Esophagus muscularis mucosa (tissue), 4 donors: ENCODE measurements at regions not wholly inside any gene's neighbourhood (a gene's known extent, or its start where the extent isn't known, plus 50 kb on each side); places are given as distances from the start of the nearest gene placed in this dataset.

Experiments
- DNase-seq: peaks from one replicate; pipeline ENCODE4 v3.0.0-alpha.2; 2017; ENCODE audit errors: extremely low spot score
- H3K27ac ChIP-seq, 4 donors: fragments of 200-600 bp; sonication (generic); replicated peaks in 1 of 4; 1 replicate in 3 of 4; 2 replicates in 1 of 4; pipeline ENCODE4 v1.5.1; 2016 to 2019; ENCODE audit warnings: mild to moderate bottlenecking in 1 of 4
- H3K27me3 ChIP-seq, 4 donors: fragments of 200-600 bp; sonication (generic); one replicate each; pipeline versions ENCODE4 v1.5.1 to v1.6.0; 2016 to 2019
- H3K36me3 ChIP-seq, 4 donors: fragments of 200-600 bp; sonication (generic); one replicate each; pipeline ENCODE4 v1.5.1; 2016 to 2019
- H3K4me1 ChIP-seq, 4 donors: fragments of 200-600 bp; sonication (generic); one replicate each; pipeline ENCODE4 v1.5.1; 2016 to 2019
- H3K4me3 ChIP-seq, 4 donors: fragments of 200-600 bp; sonication (generic); 1 replicate in 2 of 4; 2 replicates in 2 of 4; pipeline ENCODE4 v1.5.1; 2016 to 2019; ENCODE audit warnings: mild to moderate bottlenecking in 4 of 4, moderate library complexity in 1 of 4
- H3K9me3 ChIP-seq, 4 donors: fragments of 200-600 bp; sonication (generic); 1 replicate in 3 of 4; 2 replicates in 1 of 4; pipeline ENCODE4 v1.5.1; 2016 to 2019
- EP300 ChIP-seq: sonication (generic); formaldehyde crosslinking; IDR thresholded peaks from one replicate; pipeline ENCODE4 v1.6.1; 2017; ENCODE audit warnings: antibody characterized with exemption
- POLR2A ChIP-seq: fragments of 450-650 bp; IDR thresholded peaks from one replicate; pipeline ENCODE4 v1.6.1; 2017; ENCODE audit warnings: antibody characterized with exemption, moderate library complexity, mild to moderate bottlenecking, low read depth
- POLR2AphosphoS5 ChIP-seq, 2 donors: sonication (generic); formaldehyde crosslinking; IDR thresholded peaks; one replicate each; pipeline ENCODE4 v1.6.1; 2017; ENCODE audit warnings: antibody characterized with exemption in 2 of 2
- WGBS: methylation state at CpG from one replicate; pipeline ENCODE4 v1.1.5; 2018; 5-methylcytosine and 5-hydroxymethylcytosine counted together
- intact Hi-C: fragments of 100-400 bp; cut with DNase I; formaldehyde crosslinking; loops from one replicate; pipeline ENCODE4 v1.15.1; 2023
- TF ChIP-seq, protein P1 (sequence below), 3 experiments: fragments of 200-600 bp in 2 of 3; fragments of 450-650 bp in 1 of 3; sonication (generic) in 2 of 3; IDR thresholded peaks; one replicate each; pipeline ENCODE4 v1.5.1; 2017 to 2019; ENCODE audit warnings: antibody characterized with exemption in 3 of 3, mild to moderate bottlenecking in 2 of 3, moderate library complexity in 1 of 3

DNA sequence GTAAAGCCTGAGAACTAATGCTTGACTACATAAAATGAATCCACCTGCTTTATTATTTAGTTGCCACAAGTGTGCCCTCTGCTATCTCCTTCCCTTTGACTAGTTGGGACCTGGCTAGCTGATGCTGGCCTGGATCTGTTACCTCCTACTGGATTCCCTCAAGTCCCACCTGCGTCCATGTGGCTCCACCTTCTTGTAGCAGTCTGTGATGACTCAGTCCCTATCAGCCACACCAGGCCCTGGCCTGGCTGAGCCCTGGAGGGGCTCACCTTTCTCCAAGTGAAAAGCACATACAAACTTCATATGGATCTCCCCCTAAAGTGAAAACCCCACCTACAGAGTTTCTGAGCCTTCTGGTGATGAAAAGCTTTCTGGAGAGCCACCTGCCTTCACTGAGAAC is 611.4 kb downstream of the SEMA5A start:
- H3K9me3 ChIP-seq: peaks cover 0 to 5% (median 2%) of the 10 kb centered on the region in 4 donors
- H3K27ac ChIP-seq: no peak overlapping the region
- intact Hi-C loops: no loop called here
- no peaks in the 10 kb centered on the region for H3K4me1 ChIP-seq
- H3K27me3 ChIP-seq: no peaks in the 10 kb centered on the region
- DNase-seq: no peak
- TF ChIP-seq EP300 (no peak), POLR2A (no peak), POLR2AphosphoS5 (IDR thresholded peaks at IDR 0.05) (no peak)
- TF ChIP-seq, protein P1, sequence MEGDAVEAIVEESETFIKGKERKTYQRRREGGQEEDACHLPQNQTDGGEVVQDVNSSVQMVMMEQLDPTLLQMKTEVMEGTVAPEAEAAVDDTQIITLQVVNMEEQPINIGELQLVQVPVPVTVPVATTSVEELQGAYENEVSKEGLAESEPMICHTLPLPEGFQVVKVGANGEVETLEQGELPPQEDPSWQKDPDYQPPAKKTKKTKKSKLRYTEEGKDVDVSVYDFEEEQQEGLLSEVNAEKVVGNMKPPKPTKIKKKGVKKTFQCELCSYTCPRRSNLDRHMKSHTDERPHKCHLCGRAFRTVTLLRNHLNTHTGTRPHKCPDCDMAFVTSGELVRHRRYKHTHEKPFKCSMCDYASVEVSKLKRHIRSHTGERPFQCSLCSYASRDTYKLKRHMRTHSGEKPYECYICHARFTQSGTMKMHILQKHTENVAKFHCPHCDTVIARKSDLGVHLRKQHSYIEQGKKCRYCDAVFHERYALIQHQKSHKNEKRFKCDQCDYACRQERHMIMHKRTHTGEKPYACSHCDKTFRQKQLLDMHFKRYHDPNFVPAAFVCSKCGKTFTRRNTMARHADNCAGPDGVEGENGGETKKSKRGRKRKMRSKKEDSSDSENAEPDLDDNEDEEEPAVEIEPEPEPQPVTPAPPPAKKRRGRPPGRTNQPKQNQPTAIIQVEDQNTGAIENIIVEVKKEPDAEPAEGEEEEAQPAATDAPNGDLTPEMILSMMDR (IDR thresholded peaks at IDR 0.05): no peak
- no peak overlapping the region for H3K4me3 ChIP-seq
- no peaks in the 10 kb centered on the region for H3K36me3 ChIP-seq
- WGBS: 80% methylated on average over 1 of the region's 1 CpG

DNA sequence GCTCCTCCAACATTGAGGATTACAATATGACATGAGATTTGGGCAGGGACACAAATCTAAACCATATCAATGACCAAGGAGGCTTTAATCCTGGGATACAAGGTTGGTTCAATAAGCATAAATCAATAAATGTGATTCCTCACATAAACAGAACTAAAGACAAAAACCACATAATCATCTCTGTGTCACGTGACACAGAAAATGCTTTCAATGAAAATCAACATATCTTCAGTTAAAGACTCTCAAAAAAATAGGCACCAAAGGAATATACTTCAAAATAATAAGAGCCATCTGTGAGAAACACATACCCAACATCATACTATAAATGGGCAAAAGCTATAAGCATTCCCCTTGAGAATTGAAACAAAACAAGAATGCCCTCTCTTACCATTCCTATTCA is 604.9 kb downstream of the SEMA5A start:
- Histone ChIP-seq H3K4me3 (no peak overlapping the region), H3K27me3 (no peaks in the 10 kb centered on the region), H3K9me3 (peaks cover 0 to 5% (median 0%) of the 10 kb centered on the region in 4 donors), H3K27ac (no peak overlapping the region), H3K36me3 (no peaks in the 10 kb centered on the region), H3K4me1 (no peaks in the 10 kb centered on the region)
- TF ChIP-seq POLR2A (no peak), POLR2AphosphoS5 (IDR thresholded peaks at IDR 0.05) (no peak)
- TF ChIP-seq, protein P1 (IDR thresholded peaks at IDR 0.05): no peak
- intact Hi-C loops: no loop called here
- 82% methylated on average over 1 of the region's 1 CpG for WGBS
- no peak for DNase-seq

DNA sequence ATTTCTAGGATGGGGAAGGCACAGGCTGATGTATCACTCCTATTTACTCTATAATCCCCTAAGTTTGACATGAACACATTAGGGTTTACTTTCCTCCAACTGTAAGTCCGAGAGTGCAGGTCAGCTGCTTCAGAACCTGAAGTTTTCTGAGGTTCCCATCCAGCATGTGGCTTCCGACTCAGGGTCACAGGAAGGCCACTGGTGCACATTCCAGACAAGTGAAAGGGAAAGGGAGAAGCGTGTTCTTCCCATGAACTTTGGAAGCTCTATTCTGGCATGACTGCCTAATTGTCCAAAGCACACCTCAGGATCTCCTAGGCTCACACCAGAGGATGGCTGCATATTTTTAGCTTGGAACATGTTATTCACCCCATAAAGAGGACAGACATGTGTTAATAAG is 602.6 kb downstream of the SEMA5A start:
- 50% methylated on average over 3 of the region's 3 CpGs for WGBS
- no peak for DNase-seq
- TF ChIP-seq, protein P1 (IDR thresholded peaks at IDR 0.05): no peak
- TF ChIP-seq POLR2AphosphoS5 (IDR thresholded peaks at IDR 0.05) (no peak), EP300 (no peak), POLR2A (no peak)
- H3K9me3 ChIP-seq: no peaks in the 10 kb centered on the region
- no peaks in the 10 kb centered on the region for H3K27me3 ChIP-seq
- H3K36me3 ChIP-seq: no peaks in the 10 kb centered on the region
- H3K4me1 ChIP-seq: no peaks in the 10 kb centered on the region
- intact Hi-C loops: no loop called here
- no peak overlapping the region for H3K27ac ChIP-seq
- no peak overlapping the region for H3K4me3 ChIP-seq

GRCh38 chr5:8944005-8944404 is 601.9 kb downstream of the SEMA5A start:
- H3K4me3 ChIP-seq: no peak overlapping the region
- no peaks in the 10 kb centered on the region for H3K36me3 ChIP-seq
- intact Hi-C loops: no loop called here
- DNase-seq: no peak
- H3K27me3 ChIP-seq: no peaks in the 10 kb centered on the region
- TF ChIP-seq, protein P1 (IDR thresholded peaks at IDR 0.05): no peak
- no peak for TF ChIP-seq POLR2AphosphoS5 (IDR thresholded peaks at IDR 0.05)
- no peak for TF ChIP-seq EP300
- no peak for TF ChIP-seq POLR2A
- no peaks in the 10 kb centered on the region for H3K4me1 ChIP-seq
- H3K9me3 ChIP-seq: no peaks in the 10 kb centered on the region
- 79% methylated on average over 4 of the region's 4 CpGs for WGBS
- no peak overlapping the region for H3K27ac ChIP-seq

- H3K27me3 ChIP-seq: no peaks in the 10 kb centered on the region
- H3K9me3 ChIP-seq: no peaks in the 10 kb centered on the region
- H3K4me1 ChIP-seq: no peaks in the 10 kb centered on the region
- TF ChIP-seq POLR2AphosphoS5 (IDR thresholded peaks at IDR 0.05) (no peak), POLR2A (no peak), EP300 (no peak)
- TF ChIP-seq, protein P1 (IDR thresholded peaks at IDR 0.05): no peak
- no peak overlapping the region for H3K4me3 ChIP-seq
- intact Hi-C loops: no loop called here
- H3K27ac ChIP-seq: no peak overlapping the region
- no peaks in the 10 kb centered on the region for H3K36me3 ChIP-seq
- no peak for DNase-seq
- WGBS: 69% methylated on average over 2 of the region's 2 CpGs
Measured at GRCh38 chr5:8945972-8946371, 599.9 kb downstream of the SEMA5A start.
